GM18907 (cell line): ENCODE measurements at regions not wholly inside any gene's neighbourhood (a gene's known extent, or its start where the extent isn't known, plus 50 kb on each side); places are given as distances from the start of the nearest gene placed in this dataset.

Experiments
- ATAC-seq: cut with Tn5 transposase; IDR thresholded peaks from one replicate; pipeline ENCODE4 v1.9.1; 2021; ENCODE audit warnings: mild to moderate bottlenecking, moderate library complexity; ENCODE audit not compliant: unreplicated experiment

GRCh38 chr10:75294866-75295701 is 59.3 kb upstream of the COMTD1 start:
- ATAC-seq: peak; percentile 89

- no peak for ATAC-seq
Observed at GRCh38 chr10:75294518-75294865, 58.7 kb upstream of the COMTD1 start.

- ATAC-seq: no peak
Observed at GRCh38 chr10:75294031-75294437, 58.3 kb upstream of the COMTD1 start.

- no peak for ATAC-seq
Observed at GRCh38 chr10:75293446-75293820, 57.7 kb upstream of the COMTD1 start.

GRCh38 chr10:75292794-75293445 is 57.2 kb upstream of the COMTD1 start:
- no peak for ATAC-seq

GRCh38 chr10:75291805-75292204 is 56.0 kb upstream of the COMTD1 start:
- no peak for ATAC-seq

- no peak for ATAC-seq
Observed at GRCh38 chr10:75288140-75288711, 52.5 kb upstream of the COMTD1 start.

- ATAC-seq: no peak
Observed at GRCh38 chr10:75287697-75288096, 51.9 kb upstream of the COMTD1 start.

GRCh38 chr10:75286901-75287300 is 51.1 kb upstream of the COMTD1 start:
- no peak for ATAC-seq
